ENCODE measurements at regions not wholly inside any gene's neighbourhood (a gene's known extent, or its start where the extent isn't known, plus 50 kb on each side); places are given as distances from the start of the nearest gene placed in this dataset.

- Histone ChIP-seq H3K9me3 (no peaks in the 10 kb centered on the region; the same call in 2 of the 3 replicates), H3K4me3 (no peak overlapping the region), H3K27ac (no peak overlapping the region), H3K4me1 (no peaks in the 10 kb centered on the region), H3K4me2 (no peak overlapping the region)
- TF ChIP-seq JUNB (IDR thresholded peaks at IDR 0.05) (no peak), NFE2L2 (conservative IDR thresholded peaks at IDR 0.05; ENCODE audit: low read length) (no peak), SMC3 (IDR thresholded peaks at IDR 0.05) (no peak), NR3C1 (IDR thresholded peaks at IDR 0.05) (no peak), POLR2A (IDR thresholded peaks at IDR 0.05; ENCODE audit: low read length) (no peak), PBX3 (IDR thresholded peaks at IDR 0.05) (no peak), HOXA7 (CRISPR knock-in tag; IDR thresholded peaks at IDR 0.05) (no peak), CHD2 (IDR thresholded peaks at IDR 0.05; ENCODE audit: low read length, partially characterized antibody) (no peak), ATOH8 (CRISPR knock-in tag; IDR thresholded peaks at IDR 0.05; ENCODE audit: low read depth) (no peak), MAFK (IDR thresholded peaks at IDR 0.05; ENCODE audit: partially characterized antibody) (no peak), HDAC2 (IDR thresholded peaks at IDR 0.05) (no peak), RCOR1 (IDR thresholded peaks at IDR 0.05; ENCODE audit: low read depth, low read length) (no peak), HOXB5 (CRISPR knock-in tag; IDR thresholded peaks at IDR 0.05) (no peak), RARB (CRISPR knock-in tag; IDR thresholded peaks at IDR 0.05) (no peak), EP300 (IDR thresholded peaks at IDR 0.05) (no peak)
- TF ChIP-seq, protein P1, sequence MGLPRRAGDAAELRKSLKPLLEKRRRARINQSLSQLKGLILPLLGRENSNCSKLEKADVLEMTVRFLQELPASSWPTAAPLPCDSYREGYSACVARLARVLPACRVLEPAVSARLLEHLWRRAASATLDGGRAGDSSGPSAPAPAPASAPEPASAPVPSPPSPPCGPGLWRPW (IDR thresholded peaks at IDR 0.05): no peak
- TF ChIP-seq, protein P2, sequence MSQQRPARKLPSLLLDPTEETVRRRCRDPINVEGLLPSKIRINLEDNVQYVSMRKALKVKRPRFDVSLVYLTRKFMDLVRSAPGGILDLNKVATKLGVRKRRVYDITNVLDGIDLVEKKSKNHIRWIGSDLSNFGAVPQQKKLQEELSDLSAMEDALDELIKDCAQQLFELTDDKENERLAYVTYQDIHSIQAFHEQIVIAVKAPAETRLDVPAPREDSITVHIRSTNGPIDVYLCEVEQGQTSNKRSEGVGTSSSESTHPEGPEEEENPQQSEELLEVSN (IDR thresholded peaks at IDR 0.05; ENCODE audit: borderline replicate concordance, low read depth): no peak
- CTCF ChIA-PET: no interaction called here
- DNase-seq (ENCODE audit: low read depth in 1 of 2, low spot score in 1 of 2) (no peak), ATAC-seq (no peak), FAIRE-seq (no peak)
- POLR2A ChIA-PET: no interaction called here
These were observed 185.9 kb downstream of the SMIM20 start for GRCh38 chr4:26099967-26100366.

DNA sequence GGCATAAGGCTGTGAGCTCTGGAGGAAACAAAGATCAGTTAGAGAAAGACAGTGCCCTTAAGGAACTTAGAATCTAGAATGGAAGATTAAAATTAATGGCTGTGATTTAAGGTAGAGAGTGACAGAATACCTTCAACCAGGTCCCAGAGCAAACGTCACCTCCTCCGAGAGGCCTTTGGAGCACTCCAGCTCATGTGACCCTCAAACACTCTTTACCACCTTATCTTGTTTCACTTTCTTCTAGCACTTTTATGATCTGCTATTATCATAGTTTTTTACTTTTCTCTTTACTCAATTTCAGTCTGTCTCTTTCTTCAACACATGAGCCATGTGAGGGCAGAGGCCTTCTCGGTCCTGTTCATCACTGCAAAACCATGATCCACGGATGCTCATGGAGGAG lies 187.0 kb downstream of the SMIM20 start:
- ChIA-PET POLR2A (no interaction called here), CTCF (no interaction called here)
- 43% methylated on average over 4 of the region's 4 CpGs for WGBS (ENCODE audit: missing lambda C conversion rate)
- no peak for ATAC-seq
- Histone ChIP-seq H3K4me3 (no peak overlapping the region), H3K4me1 (no peaks in the 10 kb centered on the region), H3K9me3 (no peaks in the 10 kb centered on the region; the same call in 2 of the 3 replicates), H3K27ac (no peak overlapping the region), H3K4me2 (no peak overlapping the region)
- DNase-seq (ENCODE audit: low read depth in 1 of 2, low spot score in 1 of 2): no peak
- FAIRE-seq: no peak
- TF ChIP-seq FOSB (CRISPR knock-in tag; IDR thresholded peaks at IDR 0.05) (no peak), HDAC2 (IDR thresholded peaks at IDR 0.05) (no peak), RARB (CRISPR knock-in tag; IDR thresholded peaks at IDR 0.05) (no peak), CHD4 (IDR thresholded peaks at IDR 0.05; ENCODE audit: borderline replicate concordance) (no peak), NFE2L2 (conservative IDR thresholded peaks at IDR 0.05; ENCODE audit: low read length) (no peak), ZFP36 (IDR thresholded peaks at IDR 0.05; ENCODE audit: borderline replicate concordance, partially characterized antibody) (no peak), KDM1A (IDR thresholded peaks at IDR 0.05; ENCODE audit: low read depth) (no peak), CBX8 (IDR thresholded peaks at IDR 0.05) (no peak), MAZ (IDR thresholded peaks at IDR 0.05; ENCODE audit: borderline replicate concordance, low read depth, low read length) (no peak), ESRRA (IDR thresholded peaks at IDR 0.05; ENCODE audit: borderline replicate concordance, low read length) (no peak), GATA3 (IDR thresholded peaks at IDR 0.05; ENCODE audit: borderline replicate concordance) (no peak), TP53 (CRISPR knock-in tag; IDR thresholded peaks at IDR 0.05) (no peak)
- TF ChIP-seq, protein P2 (IDR thresholded peaks at IDR 0.05; ENCODE audit: borderline replicate concordance, low read depth): no peak
